ENCODE measurements at regions not wholly inside any gene's neighbourhood (a gene's known extent, or its start where the extent isn't known, plus 50 kb on each side); places are given as distances from the start of the nearest gene placed in this dataset.
"Not testable (repeated sequence)": the region's sequence is repeated elsewhere in the genome, so short reads cannot be mapped to it uniquely, and the experiment has no call there.

DNA sequence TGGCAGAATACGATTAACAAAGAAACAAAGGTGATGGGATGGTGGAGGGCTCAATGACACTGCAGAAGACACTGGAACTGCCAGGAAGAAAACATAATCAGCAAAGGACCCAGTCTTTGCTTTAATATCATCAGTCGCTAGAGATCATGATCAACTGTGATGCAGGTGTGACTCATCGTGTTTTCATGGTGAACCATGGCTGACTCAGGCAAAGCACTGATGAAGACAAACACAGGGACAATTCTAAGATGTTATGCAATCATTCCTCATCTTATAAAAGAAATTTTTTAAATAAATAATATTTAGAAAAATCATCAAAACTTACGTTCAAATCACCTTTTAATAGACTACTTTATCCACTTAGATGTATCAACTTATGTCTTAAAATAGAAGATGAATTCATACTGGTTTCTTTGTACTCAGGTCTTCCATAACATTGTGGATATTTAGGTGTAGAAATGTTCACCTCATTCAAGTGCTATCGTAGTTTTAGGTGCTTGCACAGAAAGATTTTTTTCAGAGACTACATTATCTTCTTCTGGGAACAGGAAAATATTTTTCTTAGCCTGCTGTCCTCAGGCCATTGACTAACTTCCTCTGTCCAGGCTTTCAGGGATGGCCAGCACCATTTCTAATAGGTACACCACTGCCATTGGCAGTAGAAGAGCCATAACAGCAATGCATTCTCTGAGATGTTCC lies 673.4 kb upstream of the MEF2C start:
- DNase-seq (ENCODE audit: low spot score), result no peak

DNA sequence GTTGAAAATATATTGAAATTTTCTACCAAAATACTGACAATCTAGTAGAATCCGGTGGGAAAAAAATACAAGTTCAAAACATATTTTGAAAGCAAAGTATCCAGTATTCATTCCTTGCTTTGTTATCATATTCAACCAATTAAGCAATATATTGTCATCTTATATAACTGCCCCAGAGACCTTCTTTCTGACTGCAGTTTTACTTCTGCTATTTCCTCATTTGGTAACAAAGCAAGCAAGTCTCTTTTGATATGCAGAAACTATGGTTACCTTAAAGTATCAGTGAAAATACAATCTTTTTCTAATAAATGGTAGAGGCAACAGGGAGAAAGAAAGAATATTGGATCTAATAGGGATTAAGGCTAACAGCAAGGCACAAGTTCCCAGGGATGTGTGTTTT lies 663.7 kb upstream of the MEF2C start:
- DNase-seq (ENCODE audit: low spot score), result peak; percentile 3

- DNase-seq (ENCODE audit: low spot score), result no peak
Measured at GRCh38 chr5:89545626-89546025, 662.6 kb upstream of the MEF2C start.

DNA sequence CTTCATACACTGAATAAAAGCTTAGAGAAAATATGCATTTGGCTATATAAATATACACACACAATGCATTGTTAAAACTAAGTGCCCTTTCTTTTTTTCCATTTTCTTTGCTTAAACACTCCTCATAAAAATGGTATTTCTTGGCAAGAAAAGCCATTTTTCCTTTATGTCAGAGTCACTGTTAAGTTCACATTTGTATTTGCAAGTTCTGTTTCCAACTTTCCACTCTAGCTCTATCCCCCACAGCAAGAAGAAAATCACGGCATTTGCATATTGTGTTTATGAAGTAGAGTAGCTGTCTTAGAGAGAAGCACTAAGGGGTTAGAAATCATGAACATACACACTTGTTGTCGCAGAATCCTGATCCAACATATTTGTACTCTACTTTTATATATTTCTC lies 662.1 kb upstream of the MEF2C start:
- no peak for DNase-seq (ENCODE audit: low spot score)

DNA sequence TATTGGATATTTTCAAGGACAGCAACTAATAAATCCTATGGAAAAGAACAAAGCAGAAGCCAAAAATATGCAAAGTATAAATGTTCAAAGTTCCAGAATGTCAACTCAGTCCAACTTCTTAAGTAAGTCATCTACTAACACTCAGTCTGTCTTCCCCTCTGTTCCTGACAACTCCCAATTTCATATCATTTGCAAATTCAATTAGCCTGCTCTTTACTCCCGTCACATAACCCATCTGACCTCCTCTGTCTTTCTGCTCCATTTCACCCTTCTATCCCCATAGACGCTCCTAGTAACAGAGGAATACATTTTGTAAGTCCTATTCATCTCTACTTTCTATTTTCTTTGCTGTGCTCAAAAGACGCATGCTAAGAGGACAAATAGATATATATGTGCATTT lies 659.8 kb upstream of the MEF2C start:
- DNase-seq (ENCODE audit: low spot score), result no peak

DNA sequence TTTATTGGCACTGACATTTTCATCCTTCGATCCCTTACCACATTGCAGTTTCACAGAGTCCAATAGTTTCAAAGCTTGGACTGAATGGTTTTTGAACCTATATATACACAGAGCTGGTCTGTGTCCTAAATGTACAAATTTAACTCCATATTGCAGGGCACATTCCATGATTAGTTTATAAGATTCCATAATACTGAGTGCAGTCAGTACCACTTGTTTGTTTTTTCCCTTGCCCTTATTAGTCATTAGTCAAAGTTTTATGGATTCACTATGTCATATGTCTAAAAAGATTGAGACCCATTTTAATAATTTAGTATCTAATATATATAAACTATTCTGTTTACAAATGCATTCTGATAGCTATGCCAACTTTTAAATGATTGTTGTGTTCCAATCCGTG lies 654.8 kb upstream of the MEF2C start:
- no peak for DNase-seq (ENCODE audit: low spot score)

GRCh38 chr5:89536020-89536419 lies 653.0 kb upstream of the MEF2C start:
- DNase-seq (ENCODE audit: low spot score), result no peak

DNA sequence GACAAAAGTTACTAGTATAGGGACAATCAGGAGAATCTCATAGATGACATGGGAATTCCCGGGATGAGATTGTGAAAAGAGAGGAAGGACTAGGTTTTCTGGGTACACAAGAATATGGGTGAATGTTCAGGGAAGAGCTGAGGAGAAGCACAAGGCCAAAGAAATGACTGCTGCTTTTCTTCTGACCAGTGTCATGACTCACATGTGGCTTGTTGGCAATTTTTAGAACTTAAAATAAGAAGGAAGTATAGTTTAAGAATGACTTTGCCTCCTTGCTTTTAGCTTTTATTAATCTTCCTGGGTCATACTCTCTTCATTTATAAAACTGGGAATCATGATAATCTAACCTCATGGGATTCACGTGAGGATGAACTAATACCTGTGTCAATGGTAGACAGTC lies 652.4 kb upstream of the MEF2C start:
- DNase-seq (ENCODE audit: low spot score), result no peak

DNA sequence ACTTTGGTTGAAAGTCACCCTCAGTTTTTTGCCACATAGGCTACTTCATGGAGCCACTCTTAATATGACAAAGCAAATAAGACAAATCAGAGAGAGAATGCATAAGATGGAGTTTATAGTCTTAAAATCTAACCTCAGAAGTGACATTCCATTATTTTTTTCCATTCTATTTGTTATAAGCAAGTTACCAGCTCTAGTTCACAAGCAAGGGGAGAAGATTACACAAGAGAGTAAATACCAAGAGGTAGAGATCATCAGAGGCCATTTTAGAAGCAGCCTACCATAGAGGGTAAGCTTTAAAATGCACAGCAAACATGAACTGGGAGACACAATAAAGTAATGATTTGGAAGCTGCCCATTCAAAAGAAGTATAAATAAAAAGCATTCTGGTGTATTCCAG lies 651.3 kb upstream of the MEF2C start:
- DNase-seq (ENCODE audit: low spot score), result no peak

- DNase-seq (ENCODE audit: low spot score), result no peak
Measured at GRCh38 chr5:89524785-89525184, 641.8 kb upstream of the MEF2C start.

DNA sequence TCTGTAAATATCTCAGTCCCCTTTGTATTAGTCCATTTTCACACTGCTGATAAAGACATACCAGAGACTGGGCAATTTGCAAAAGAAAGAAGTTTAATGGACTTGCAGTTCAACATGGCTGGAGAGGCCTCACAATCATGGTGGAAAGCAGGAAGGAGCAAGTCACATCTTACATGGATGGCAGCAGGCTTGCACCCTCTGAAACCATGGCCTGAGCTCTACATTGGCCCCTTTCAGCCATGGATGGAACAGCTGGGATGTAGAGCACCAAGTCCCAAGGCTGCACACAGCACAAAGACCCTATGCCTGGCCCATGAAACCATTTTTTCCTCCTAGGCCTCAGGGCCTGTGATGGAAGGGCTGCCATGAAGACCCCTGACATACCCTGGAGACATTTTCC lies 640.9 kb upstream of the MEF2C start:
- DNase-seq (ENCODE audit: low spot score), result not testable (repeated sequence)

DNA sequence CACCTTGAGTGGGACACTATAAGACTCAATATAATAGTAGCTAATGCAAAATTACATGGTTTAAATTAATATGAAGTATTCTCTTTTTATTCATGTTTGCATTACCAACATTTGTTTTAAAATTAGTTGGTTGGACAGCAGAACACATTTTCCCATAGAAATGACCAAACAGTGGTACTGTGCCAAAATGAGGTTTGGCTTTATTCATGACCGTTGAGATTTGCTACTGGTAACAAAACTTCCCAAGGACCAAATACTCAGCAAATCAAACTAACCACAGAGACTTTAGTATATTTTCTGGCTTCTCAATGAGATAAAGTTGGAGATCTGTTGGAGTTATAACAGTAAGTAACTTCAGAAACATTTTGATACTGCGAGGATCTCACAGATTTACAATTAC lies 637.8 kb upstream of the MEF2C start:
- no peak for DNase-seq (ENCODE audit: low spot score)

DNA sequence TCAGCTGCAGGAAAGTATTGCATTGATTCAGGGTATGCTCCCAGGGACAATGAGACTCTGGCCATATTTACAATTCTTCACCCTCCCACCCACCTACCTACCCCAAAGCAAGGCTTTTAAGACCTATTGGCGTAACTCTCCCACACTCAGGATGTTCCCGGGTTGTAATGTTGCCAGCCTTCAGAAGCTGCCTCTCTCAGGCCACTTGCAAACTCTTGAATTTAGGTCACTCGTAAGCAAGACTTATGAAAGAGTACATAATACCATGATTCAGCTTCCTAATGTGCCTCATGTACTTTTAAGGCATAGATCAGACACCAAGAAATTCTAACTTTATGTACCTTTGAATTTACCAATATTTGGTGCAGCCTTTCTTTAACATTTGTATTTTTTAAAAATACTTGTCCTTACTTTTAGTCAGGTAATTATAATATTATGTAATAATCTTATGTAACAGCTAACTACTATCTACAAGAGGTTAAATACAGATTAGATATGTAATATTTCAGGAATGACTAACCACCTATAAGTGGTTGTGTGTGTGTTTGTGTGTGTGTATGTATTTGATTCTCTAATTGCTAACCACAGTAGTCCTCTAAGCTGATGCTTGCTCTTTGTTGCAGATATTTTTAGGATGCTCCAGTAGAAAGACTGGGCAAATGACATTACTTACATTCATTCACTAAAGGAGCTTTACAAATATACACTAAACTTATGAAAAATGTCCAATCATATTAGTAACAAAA lies 630.5 kb upstream of the MEF2C start:
- no peak for DNase-seq (ENCODE audit: low spot score)

DNA sequence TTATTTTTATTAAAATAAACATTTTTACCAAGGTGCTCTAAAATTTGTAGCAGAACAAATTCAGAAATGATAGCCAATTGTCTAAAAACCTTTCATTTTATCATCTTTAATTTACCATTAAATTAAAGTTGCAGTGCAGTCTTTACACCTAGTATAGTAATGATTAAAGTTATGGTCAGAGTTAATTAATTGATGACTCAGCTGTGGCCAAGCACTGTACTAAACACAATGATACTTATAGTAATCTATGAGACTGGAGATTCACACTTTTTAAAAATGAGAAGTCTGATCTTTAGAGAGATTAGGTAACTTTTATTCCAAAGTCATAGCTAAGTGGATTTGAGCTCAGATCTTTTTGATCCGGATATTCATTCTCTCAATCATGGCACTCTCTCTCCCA lies 621.1 kb upstream of the MEF2C start:
- DNase-seq (ENCODE audit: low spot score), result no peak

GRCh38 chr5:89499787-89500186 lies 616.8 kb upstream of the MEF2C start:
- no peak for DNase-seq (ENCODE audit: low spot score)

GRCh38 chr5:89498699-89499098 lies 615.7 kb upstream of the MEF2C start:
- no peak for DNase-seq (ENCODE audit: low spot score)

- no peak for DNase-seq (ENCODE audit: low spot score)
Measured at GRCh38 chr5:89493414-89493813, 610.4 kb upstream of the MEF2C start.

DNA sequence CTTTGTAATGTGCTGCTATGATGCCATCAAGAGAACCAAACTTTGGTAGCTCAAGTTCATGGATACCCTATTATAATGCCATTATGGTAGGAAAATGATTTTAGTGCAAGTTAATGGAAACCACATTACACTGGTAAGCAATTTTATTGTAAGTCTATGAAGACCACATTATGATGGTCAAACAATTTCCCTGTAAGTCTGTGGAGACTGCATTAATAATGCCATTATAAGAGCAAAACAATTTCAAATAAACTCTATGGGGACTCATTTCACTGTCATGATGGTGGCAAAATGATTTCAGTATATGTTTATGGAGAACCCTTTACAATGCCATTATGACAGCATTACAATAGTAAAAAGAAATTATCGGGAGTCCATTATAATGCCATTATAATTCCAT lies 602.0 kb upstream of the MEF2C start:
- no peak for DNase-seq (ENCODE audit: low spot score)

GRCh38 chr5:89480406-89481007 lies 597.5 kb upstream of the MEF2C start:
- DNase-seq (ENCODE audit: low spot score), result no peak

GRCh38 chr5:89478851-89479250 lies 595.9 kb upstream of the MEF2C start:
- no peak for DNase-seq (ENCODE audit: low spot score)

DNA sequence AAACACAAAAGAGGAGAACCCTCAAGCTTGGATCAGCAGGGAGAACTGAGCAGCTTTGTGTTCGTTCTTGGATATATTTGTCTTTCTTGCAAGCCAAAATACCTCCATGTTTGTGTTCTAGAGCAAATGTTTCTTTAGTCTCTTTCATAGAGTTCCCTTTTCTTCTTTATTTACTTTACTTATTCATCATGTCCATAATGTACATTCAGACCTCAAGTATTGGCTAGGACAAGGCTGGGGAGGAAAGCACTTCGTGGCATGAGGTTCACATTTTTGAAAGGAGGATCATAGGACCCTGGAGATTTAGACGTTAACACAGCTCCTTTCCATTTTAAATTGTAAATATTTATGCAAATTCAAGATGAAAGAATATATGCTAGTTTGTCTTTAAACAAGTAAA lies 590.2 kb upstream of the MEF2C start:
- DNase-seq (ENCODE audit: low spot score), result no peak

DNA sequence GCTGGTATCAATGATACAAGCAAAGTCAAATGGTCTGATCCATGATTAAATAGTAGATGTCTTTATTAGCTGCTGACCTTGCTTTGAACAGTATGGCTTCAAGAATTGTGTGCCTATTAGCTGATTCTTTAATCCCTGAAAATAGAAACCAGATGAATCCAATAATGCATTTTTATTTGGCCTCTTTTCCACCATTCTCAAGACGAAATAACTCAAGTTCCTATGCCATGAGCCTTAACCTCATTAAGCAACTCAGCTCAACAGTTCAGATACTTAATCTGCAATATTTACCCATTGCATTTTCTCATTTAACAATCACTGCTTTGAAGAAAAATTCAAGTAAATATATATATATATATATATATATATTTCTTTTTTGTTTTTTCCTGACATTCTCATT lies 588.6 kb upstream of the MEF2C start:
- no peak for DNase-seq (ENCODE audit: low spot score)

DNA sequence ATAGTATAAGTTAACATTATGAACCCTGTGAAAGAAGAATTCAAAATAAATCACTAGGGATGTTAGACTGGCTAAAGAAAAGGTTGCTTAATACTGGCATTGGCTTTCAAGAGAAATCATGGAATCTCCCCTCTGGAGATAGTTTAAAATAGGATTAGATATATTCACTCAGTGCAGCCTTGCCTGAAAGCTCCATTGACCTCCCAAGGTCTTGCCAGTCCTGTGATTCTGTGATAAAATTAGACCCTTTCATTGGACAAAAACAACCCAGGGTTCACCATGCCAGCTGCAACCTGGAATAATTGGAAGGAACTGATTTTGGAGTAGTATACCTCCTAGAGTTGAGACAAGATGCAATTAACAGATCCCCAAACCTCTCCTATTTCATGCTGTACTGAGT lies 588.1 kb upstream of the MEF2C start:
- DNase-seq (ENCODE audit: low spot score), result no peak

DNA sequence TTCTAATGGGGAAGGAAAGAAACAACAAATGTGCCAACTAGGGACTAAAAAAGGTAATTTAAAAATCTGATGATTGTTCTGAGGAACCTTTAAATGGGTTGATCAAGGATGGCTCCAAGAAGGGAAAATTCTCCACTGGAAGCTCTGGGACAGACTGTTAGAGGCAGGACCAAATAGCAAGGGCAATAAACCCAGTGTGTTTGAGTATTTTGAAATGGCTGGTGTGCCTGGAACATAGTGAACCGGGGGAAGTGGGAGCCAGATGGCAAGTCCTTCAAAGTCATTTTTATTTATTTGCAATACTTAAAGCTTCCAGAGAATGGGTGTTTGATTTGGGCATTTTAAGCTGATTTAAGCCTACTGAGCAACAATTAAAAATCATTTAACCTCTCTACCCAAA lies 587.7 kb upstream of the MEF2C start:
- no peak for DNase-seq (ENCODE audit: low spot score)
